Mesendoderm (in vitro differentiated cells): ENCODE measurements at regions not wholly inside any gene's neighbourhood (a gene's known extent, or its start where the extent isn't known, plus 50 kb on each side); places are given as distances from the start of the nearest gene placed in this dataset.

ENCODE experiments used
- DNase-seq: peaks from one replicate; pipeline ENCODE4 v3.0.0; 2013
- H2AK5ac ChIP-seq: 2 replicates; pipeline ENCODE4 v1.6.1; 2013; ENCODE audit warnings: low read length, inconsistent platforms
- H2BK120ac ChIP-seq: 2 replicates; pipeline ENCODE4 v1.6.1; 2013; ENCODE audit warnings: low read depth, mild to moderate bottlenecking, low read length, moderate library complexity, mixed read lengths
- H2BK15ac ChIP-seq: replicated peaks from 2 replicates; pipeline ENCODE4 v1.6.1; 2013; ENCODE audit warnings: low read depth, mild to moderate bottlenecking, moderate library complexity
- H2BK5ac ChIP-seq: 2 replicates; pipeline ENCODE4 v1.6.1; 2013; ENCODE audit warnings: low read length, inconsistent platforms
- H3K18ac ChIP-seq: 2 replicates; pipeline ENCODE4 v1.6.1; 2013; ENCODE audit warnings: mild to moderate bottlenecking, low read length, mixed read lengths
- H3K23ac ChIP-seq: one replicate; pipeline ENCODE4 v1.6.1; 2013; ENCODE audit warnings: low read length
- H3K27ac ChIP-seq: 2 replicates; pipeline ENCODE4 v1.5.1; 2013; ENCODE audit warnings: low read depth, mild to moderate bottlenecking, inconsistent platforms, low read length, moderate library complexity
- H3K27me3 ChIP-seq: 2 replicates; pipeline ENCODE4 v1.6.1; 2013; ENCODE audit warnings: low read length, control low read depth, mild to moderate bottlenecking, inconsistent platforms; ENCODE audit not compliant: insufficient read depth, poor library complexity
- H3K36me3 ChIP-seq: 2 replicates; pipeline ENCODE4 v1.6.1; 2013; ENCODE audit warnings: low read length, inconsistent platforms; ENCODE audit not compliant: control insufficient read depth, insufficient read depth
- H3K4ac ChIP-seq: one replicate; pipeline ENCODE4 v1.6.1; 2013; ENCODE audit warnings: low read depth, mild to moderate bottlenecking, low read length, moderate library complexity
- H3K4me1 ChIP-seq: 2 replicates; pipeline ENCODE4 v1.6.1; 2013; ENCODE audit warnings: low read depth, low read length, inconsistent platforms; ENCODE audit not compliant: control insufficient read depth
- H3K4me2 ChIP-seq: 2 replicates; pipeline ENCODE4 v1.6.1; 2013; ENCODE audit warnings: low read length
- H3K4me3 ChIP-seq: 2 replicates; pipeline ENCODE4 v1.5.1; 2013; ENCODE audit warnings: mild to moderate bottlenecking, low read length
- H3K56ac ChIP-seq: one replicate; pipeline ENCODE4 v1.6.1; 2013; ENCODE audit warnings: low read length
- H3K79me1 ChIP-seq: 2 replicates; pipeline ENCODE4 v1.6.1; 2013; ENCODE audit warnings: low read length, inconsistent platforms
- H3K79me2 ChIP-seq: 2 replicates; pipeline ENCODE4 v1.6.1; 2013; ENCODE audit warnings: mild to moderate bottlenecking, low read length; ENCODE audit not compliant: control insufficient read depth, insufficient read depth
- H3K9ac ChIP-seq: 2 replicates; pipeline ENCODE4 v1.6.1; 2013; ENCODE audit warnings: low read length, inconsistent platforms
- H4K5ac ChIP-seq: one replicate; pipeline ENCODE4 v1.6.1; 2013; ENCODE audit warnings: low read length
- H4K8ac ChIP-seq: one replicate; pipeline ENCODE4 v1.6.1; 2013; ENCODE audit warnings: low read depth, mild to moderate bottlenecking, control low read depth, low read length, moderate library complexity
- WGBS: extraction: QIAGEN DNeasy Blood & Tissue Kit; methylation state at CpG from one replicate; pipeline ENCODE4 v1.1.7; 2013; ENCODE audit warnings: low lambda C conversion rate, missing lambda C conversion rate; ENCODE audit not compliant: insufficient coverage; ENCODE audit errors: extremely low coverage; 5-methylcytosine and 5-hydroxymethylcytosine counted together

DNA sequence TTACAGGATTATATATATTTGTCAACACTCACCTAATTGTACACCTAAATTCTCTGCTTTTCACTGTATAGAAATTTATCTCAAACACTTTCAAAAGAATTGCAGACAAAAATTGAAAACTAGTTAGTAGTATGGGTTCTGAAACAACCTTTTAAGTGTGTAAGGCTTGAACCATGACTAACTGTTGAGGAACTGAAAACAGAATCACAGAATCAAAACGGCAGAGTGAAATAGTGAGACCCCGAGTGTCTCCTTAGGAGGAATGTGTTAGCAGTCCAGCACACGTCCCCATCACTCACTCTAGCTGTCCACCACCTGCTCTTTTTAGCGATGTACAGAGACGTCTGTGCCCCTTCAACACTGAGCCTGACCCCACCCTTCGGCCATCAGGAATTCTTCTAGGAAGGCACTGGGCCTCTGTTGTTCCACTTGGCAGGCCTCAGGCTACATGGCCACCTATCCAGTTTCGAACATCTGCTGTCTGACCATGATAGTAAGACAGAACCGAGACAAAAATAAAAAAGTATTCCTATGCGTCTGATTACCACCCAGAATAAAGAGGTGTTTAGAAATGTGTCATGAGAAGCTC is 227.4 kb downstream of the C6orf118 start:
- Histone ChIP-seq H2BK15ac (no peak overlapping the region), H3K4ac (no peak overlapping the region), H3K4me2 (no peak overlapping the region), H3K27ac (no peak overlapping the region), H3K4me3 (no peak overlapping the region), H3K18ac (no peak overlapping the region), H3K56ac (no peak overlapping the region), H2BK120ac (no peak overlapping the region), H2BK5ac (no peak overlapping the region), H3K27me3 (no peaks in the 10 kb centered on the region), H4K8ac (no peak overlapping the region), H3K4me1 (no peaks in the 10 kb centered on the region), H3K23ac (no peak overlapping the region), H3K36me3 (no peaks in the 10 kb centered on the region), H4K5ac (no peak overlapping the region), H3K79me2 (no peaks in the 10 kb centered on the region), H3K9ac (no peak overlapping the region), H2AK5ac (no peak overlapping the region), H3K79me1 (no peaks in the 10 kb centered on the region)
- no CpG with 5 or more reads among the region's 9 CpGs for WGBS
- DNase-seq = no peak

DNA sequence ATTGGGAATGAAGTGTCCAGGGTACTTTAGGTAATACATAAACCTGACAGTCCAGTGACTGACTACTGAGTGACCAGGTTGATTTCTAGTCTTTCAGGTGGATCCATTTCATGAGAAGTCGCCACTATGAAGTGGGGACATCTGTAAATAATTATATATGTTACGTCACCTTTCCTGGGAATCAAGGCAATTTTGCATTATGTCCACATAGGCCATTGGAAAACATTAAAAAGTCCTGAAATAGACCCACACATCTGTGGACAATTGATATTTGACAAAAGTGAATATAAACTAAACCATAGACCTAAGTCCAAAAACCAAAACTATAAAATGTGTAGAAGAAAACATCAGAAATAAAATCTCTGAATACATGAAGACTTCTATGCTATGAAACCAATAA is 231.5 kb downstream of the C6orf118 start:
- no peak for DNase-seq
- Histone ChIP-seq H4K5ac (no peak overlapping the region), H3K79me1 (no peaks in the 10 kb centered on the region), H3K4me2 (no peak overlapping the region), H3K56ac (no peak overlapping the region), H2AK5ac (no peak overlapping the region), H3K18ac (no peak overlapping the region), H3K4me3 (no peak overlapping the region), H3K9ac (no peak overlapping the region), H3K27ac (no peak overlapping the region), H3K79me2 (no peaks in the 10 kb centered on the region), H2BK15ac (no peak overlapping the region), H4K8ac (no peak overlapping the region), H3K4ac (no peak overlapping the region), H3K27me3 (no peaks in the 10 kb centered on the region), H2BK5ac (no peak overlapping the region), H2BK120ac (no peak overlapping the region), H3K4me1 (no peaks in the 10 kb centered on the region), H3K23ac (no peak overlapping the region), H3K36me3 (no peaks in the 10 kb centered on the region)
- WGBS = no CpG with 5 or more reads among the region's 2 CpGs

DNA sequence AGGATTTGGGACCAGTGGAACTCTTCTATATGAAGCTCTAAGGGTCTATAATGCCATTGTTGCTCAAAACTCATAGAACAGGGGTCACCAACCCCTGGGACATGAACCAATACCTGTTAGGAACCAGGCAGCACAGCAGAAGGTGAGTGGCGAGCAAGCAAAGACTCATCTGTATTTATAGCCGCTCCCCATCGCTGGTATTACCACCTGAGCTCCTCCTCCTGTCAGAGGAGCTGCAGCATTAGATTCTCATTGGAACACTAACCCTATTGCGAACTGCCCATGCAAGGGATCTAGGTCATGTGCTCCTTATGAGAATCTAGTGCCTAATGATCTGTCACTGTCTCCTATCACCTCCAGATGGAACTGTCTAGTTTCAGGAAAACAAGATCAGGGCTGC is 237.5 kb downstream of the C6orf118 start:
- WGBS = no CpG with 5 or more reads among the region's 4 CpGs
- Histone ChIP-seq H2AK5ac (no peak overlapping the region), H3K4me2 (no peak overlapping the region), H3K23ac (no peak overlapping the region), H4K8ac (no peak overlapping the region), H3K79me1 (no peaks in the 10 kb centered on the region), H3K36me3 (no peaks in the 10 kb centered on the region), H3K56ac (no peak overlapping the region), H3K4me1 (no peaks in the 10 kb centered on the region), H3K27ac (no peak overlapping the region), H2BK5ac (no peak overlapping the region), H2BK120ac (no peak overlapping the region), H2BK15ac (no peak overlapping the region), H3K18ac (no peak overlapping the region), H3K27me3 (no peaks in the 10 kb centered on the region), H3K4ac (no peak overlapping the region), H3K9ac (no peak overlapping the region), H3K79me2 (no peaks in the 10 kb centered on the region), H4K5ac (no peak overlapping the region), H3K4me3 (no peak overlapping the region)
- DNase-seq = no peak

DNA sequence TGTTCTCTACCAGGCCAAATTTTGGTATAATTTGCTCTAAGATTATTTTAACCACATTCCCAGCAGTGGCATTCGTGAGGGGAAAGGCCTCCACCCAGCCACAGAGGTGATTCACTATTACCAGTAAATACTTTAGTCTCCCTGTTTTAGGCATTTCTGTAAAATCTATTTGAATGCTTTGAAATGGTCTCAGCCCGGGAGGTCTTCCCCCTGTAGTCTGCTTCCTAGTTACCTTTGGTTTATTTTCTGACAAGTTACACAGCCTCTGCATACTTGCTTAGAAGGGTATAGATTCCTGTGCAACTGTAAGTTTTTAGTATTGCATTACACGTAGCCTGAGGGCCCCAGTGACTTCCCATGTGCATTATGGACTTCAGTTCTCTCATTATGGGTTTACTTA is 248.7 kb downstream of the C6orf118 start:
- no peak overlapping the region for H3K23ac ChIP-seq
- H2BK15ac ChIP-seq = no peak overlapping the region
- H2BK5ac ChIP-seq = no peak overlapping the region
- no peak overlapping the region for H3K27ac ChIP-seq
- no peak overlapping the region for H3K56ac ChIP-seq
- no peak overlapping the region for H3K4me2 ChIP-seq
- no peak overlapping the region for H2AK5ac ChIP-seq
- no peak overlapping the region for H2BK120ac ChIP-seq
- no peak overlapping the region for H4K5ac ChIP-seq
- H3K4ac ChIP-seq = no peak overlapping the region
- H4K8ac ChIP-seq = no peak overlapping the region
- no peaks in the 10 kb centered on the region for H3K27me3 ChIP-seq
- H3K4me1 ChIP-seq = no peaks in the 10 kb centered on the region
- H3K79me1 ChIP-seq = no peaks in the 10 kb centered on the region
- H3K36me3 ChIP-seq = no peaks in the 10 kb centered on the region
- H3K9ac ChIP-seq = no peak overlapping the region
- H3K18ac ChIP-seq = no peak overlapping the region
- H3K4me3 ChIP-seq = no peak overlapping the region
- no peak for DNase-seq
- WGBS = no CpG with 5 or more reads among the region's 3 CpGs
- H3K79me2 ChIP-seq = no peaks in the 10 kb centered on the region

DNA sequence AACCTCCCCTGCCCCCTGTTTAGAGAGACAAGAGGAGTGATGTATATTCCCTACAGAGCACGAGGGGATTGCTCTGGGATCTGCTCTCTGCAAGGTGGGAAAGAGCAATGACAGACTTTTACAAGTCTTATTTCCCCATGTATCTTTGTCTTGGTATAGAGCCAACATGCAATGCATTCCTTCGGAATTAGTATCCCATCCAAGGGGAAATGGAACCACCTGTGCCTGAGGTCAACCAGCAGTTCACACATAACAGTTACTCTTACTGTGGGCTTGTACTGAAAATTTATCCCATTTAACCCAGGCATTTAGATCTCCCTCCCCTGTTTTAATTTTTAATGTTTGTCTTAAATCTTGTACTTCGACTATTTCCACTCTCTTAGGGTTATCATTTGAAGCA is 250.4 kb downstream of the C6orf118 start:
- no peak overlapping the region for H2BK15ac ChIP-seq
- no peak overlapping the region for H2AK5ac ChIP-seq
- no peak overlapping the region for H3K56ac ChIP-seq
- no peak overlapping the region for H3K27ac ChIP-seq
- no peaks in the 10 kb centered on the region for H3K36me3 ChIP-seq
- no peak overlapping the region for H3K18ac ChIP-seq
- H3K9ac ChIP-seq = no peak overlapping the region
- no peak overlapping the region for H4K5ac ChIP-seq
- H3K27me3 ChIP-seq = no peaks in the 10 kb centered on the region
- H3K4me3 ChIP-seq = no peak overlapping the region
- no peak overlapping the region for H2BK120ac ChIP-seq
- H3K4me1 ChIP-seq = no peaks in the 10 kb centered on the region
- no peaks in the 10 kb centered on the region for H3K79me1 ChIP-seq
- H3K4ac ChIP-seq = no peak overlapping the region
- H3K23ac ChIP-seq = no peak overlapping the region
- H4K8ac ChIP-seq = no peak overlapping the region
- H2BK5ac ChIP-seq = no peak overlapping the region
- H3K79me2 ChIP-seq = no peaks in the 10 kb centered on the region
- no CpG with 5 or more reads among the region's 3 CpGs for WGBS
- H3K4me2 ChIP-seq = no peak overlapping the region
- DNase-seq = no peak

DNA sequence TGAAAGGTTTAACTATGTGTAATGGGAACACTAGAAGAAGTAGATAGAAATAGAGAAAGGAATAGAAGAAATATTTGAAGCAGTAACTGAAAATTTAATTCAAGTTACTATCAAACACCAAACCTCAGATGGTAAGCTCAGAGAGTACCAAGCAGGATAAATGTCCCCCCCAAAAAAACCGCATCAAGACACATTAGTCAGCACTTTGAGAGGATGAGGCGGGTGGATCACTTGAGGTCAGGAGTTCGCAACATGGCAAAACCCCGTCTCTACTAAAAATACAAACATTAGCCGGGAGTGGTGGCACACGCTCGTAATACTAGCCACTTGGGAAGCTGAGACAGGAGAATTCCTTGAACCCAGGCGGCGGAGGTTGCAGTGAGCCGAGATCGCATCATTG is 253.1 kb downstream of the C6orf118 start:
- H3K79me1 ChIP-seq = no peaks in the 10 kb centered on the region
- no peak overlapping the region for H2BK15ac ChIP-seq
- no peaks in the 10 kb centered on the region for H3K79me2 ChIP-seq
- no peak overlapping the region for H3K23ac ChIP-seq
- no peak overlapping the region for H3K18ac ChIP-seq
- H3K27ac ChIP-seq = no peak overlapping the region
- no peaks in the 10 kb centered on the region for H3K27me3 ChIP-seq
- no peak overlapping the region for H3K4me2 ChIP-seq
- H3K56ac ChIP-seq = no peak overlapping the region
- no peak overlapping the region for H4K5ac ChIP-seq
- no peak overlapping the region for H3K9ac ChIP-seq
- no peak overlapping the region for H2BK120ac ChIP-seq
- no peak overlapping the region for H2AK5ac ChIP-seq
- no peak overlapping the region for H4K8ac ChIP-seq
- no peaks in the 10 kb centered on the region for H3K4me1 ChIP-seq
- WGBS = no CpG with 5 or more reads among the region's 11 CpGs
- no peak overlapping the region for H2BK5ac ChIP-seq
- H3K36me3 ChIP-seq = no peaks in the 10 kb centered on the region
- no peak for DNase-seq
- no peak overlapping the region for H3K4ac ChIP-seq
- H3K4me3 ChIP-seq = no peak overlapping the region
